HAP-1 (cell line): ENCODE measurements at regions not wholly inside any gene's neighbourhood (a gene's known extent, or its start where the extent isn't known, plus 50 kb on each side); places are given as distances from the start of the nearest gene placed in this dataset.

Experiments used
- DNase-seq, 2 experiments: peaks; one replicate each; pipeline ENCODE4 v3.0.0-alpha.2; 2016 to 2020; ENCODE audit warnings: low spot score in 2 of 2
- H3K27me3 ChIP-seq: fragments of 250-450 bp; sonication (Bioruptor Pico); 2 replicates; pipeline ENCODE4 v1.5.1; 2020; ENCODE audit warnings: low read depth, mild to moderate bottlenecking, moderate library complexity
- H3K36me3 ChIP-seq: fragments of 250-450 bp; sonication (Bioruptor Pico); replicated peaks from 2 replicates; pipeline ENCODE4 v1.5.1; 2020; ENCODE audit warnings: mild to moderate bottlenecking
- H3K4me1 ChIP-seq: fragments of 250-450 bp; sonication (Bioruptor Pico); 2 replicates; pipeline ENCODE4 v1.5.1; 2020; ENCODE audit warnings: mild to moderate bottlenecking
- H3K4me3 ChIP-seq: fragments of 250-450 bp; sonication (Bioruptor Pico); 2 replicates; pipeline ENCODE4 v1.5.1; 2020; ENCODE audit warnings: mild to moderate bottlenecking, moderate library complexity
- H3K9me3 ChIP-seq: fragments of 250-450 bp; sonication (Bioruptor Pico); 2 replicates; pipeline ENCODE4 v1.5.1; 2020; ENCODE audit warnings: mild to moderate bottlenecking, moderate library complexity
- in situ Hi-C: fragments of 300-500 bp; cut with MboI; formaldehyde crosslinking; loops from 3 replicates; pipeline ENCODE4 v1.14.3; 2020; ENCODE audit warnings: low sequenced_read_pairs, inconsistent platforms, mixed read lengths

DNA sequence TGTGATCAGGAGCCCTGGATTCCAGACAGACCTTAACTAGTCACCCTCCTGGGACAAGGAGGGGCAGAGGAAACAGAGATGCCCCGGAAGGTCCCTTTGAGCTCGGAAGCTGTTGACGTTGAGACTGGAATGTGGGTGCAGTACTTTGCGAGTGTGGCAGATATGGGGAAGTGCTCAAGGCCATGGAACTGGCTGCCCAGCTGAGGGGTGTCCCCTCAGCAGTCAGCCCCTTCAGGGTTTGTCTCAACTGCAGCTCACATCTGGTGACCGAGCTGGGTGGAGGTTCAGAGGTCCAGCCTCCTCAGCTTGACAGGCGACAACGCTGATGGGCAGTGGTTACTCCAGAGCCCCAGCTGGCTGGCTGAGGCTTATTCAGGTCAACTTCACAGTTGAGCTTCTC, 150.3 kb upstream of the SNX19 start:
- H3K36me3 ChIP-seq = no peaks in the 10 kb centered on the region
- H3K4me1 ChIP-seq = no peaks in the 10 kb centered on the region
- H3K4me3 ChIP-seq = no peak overlapping the region
- no peaks in the 10 kb centered on the region for H3K27me3 ChIP-seq
- in situ Hi-C loops = loop anchor here (10.0 kb wide), 1 partner anchor 608 kb away; no protein-coding TSS in a partner anchor
- no peak for DNase-seq
- H3K9me3 ChIP-seq = no peaks in the 10 kb centered on the region

DNA sequence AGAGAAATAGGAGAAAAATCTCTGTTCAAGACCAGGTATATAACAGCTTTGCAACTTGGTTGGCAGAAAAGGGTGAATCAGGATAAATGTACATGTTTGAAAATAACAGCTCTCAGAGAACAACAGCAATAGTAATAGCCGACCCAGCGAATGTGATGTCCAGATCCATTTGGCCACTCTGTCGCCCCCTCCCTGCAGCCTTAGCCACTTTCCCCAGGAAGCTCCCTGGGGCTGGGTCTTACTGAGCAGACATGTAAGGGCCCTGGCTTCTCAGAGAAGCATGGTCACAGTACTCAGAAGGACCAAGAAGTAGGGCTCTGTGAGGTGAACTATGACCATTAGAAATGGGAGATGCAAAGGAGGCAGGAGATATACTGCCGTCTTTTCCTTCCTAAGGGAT, 154.1 kb upstream of the SNX19 start:
- in situ Hi-C loops = no loop called here
- Histone ChIP-seq H3K4me3 (no peak overlapping the region), H3K27me3 (no peaks in the 10 kb centered on the region), H3K9me3 (no peaks in the 10 kb centered on the region), H3K36me3 (no peaks in the 10 kb centered on the region), H3K4me1 (no peaks in the 10 kb centered on the region)
- no peak for DNase-seq

DNA sequence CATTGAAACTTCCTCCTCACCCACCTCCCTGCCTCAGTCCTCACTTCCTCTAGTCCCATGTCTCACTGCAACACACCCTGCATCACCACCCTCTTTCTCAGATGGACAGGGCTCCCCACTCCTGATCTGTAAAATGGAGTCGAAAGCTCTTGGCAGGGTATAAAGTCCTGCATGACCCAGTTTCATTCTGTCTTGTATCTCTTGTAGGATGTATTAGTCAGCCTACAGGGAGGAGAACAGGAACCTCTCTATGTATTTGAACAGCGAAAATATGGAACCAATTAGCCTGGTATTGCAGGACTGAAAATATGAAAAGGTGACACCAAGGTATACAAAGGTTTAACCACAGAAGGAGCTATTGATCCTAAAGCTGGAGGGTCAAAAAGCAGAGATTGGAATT, 156.9 kb upstream of the SNX19 start:
- Histone ChIP-seq H3K9me3 (no peaks in the 10 kb centered on the region), H3K36me3 (no peaks in the 10 kb centered on the region), H3K4me3 (no peak overlapping the region), H3K27me3 (no peaks in the 10 kb centered on the region), H3K4me1 (no peaks in the 10 kb centered on the region)
- in situ Hi-C loops = no loop called here
- DNase-seq = no peak

DNA sequence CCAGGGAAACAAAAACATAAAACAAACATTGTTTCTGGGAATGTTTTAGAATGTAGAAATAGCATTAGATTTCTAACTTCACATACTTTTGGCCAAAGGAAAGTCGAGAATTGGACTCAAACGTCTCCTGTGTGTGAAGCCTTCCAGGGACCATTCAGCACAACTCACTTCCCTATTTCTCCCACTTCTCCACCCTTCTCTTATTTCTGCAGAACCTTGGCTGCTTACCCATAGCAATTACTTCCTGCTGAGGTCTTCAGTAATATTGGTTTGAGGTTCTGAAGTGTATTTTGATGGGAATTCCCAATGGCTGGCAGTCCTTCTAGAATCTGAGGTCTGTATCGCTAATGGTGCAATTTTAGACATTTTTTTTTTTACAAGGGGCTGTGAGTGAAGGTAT, 158.3 kb upstream of the SNX19 start:
- Histone ChIP-seq H3K4me1 (no peaks in the 10 kb centered on the region), H3K27me3 (no peaks in the 10 kb centered on the region), H3K4me3 (no peak overlapping the region), H3K9me3 (no peaks in the 10 kb centered on the region), H3K36me3 (no peaks in the 10 kb centered on the region)
- DNase-seq = no peak
- in situ Hi-C loops = no loop called here

DNA sequence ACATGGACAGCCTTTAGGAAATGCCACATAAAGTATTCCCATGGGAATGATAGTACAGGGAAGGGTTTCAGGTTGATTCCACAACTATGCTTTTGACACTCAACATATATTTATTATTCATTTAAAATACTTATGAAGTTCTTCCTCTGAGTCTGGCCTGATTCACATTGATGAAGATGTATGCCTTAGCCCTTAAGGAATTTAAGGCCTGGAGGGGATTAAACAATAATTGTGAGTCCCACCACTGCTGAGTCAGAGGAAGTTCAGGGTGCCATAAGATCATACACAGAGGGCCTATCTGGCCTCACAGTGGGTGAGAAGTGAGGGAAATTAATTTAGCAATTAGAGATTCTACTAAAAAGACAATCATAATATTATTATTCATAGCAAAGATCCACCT, 161.1 kb upstream of the SNX19 start:
- Histone ChIP-seq H3K4me1 (no peaks in the 10 kb centered on the region), H3K36me3 (no peaks in the 10 kb centered on the region), H3K4me3 (no peak overlapping the region), H3K27me3 (no peaks in the 10 kb centered on the region), H3K9me3 (no peaks in the 10 kb centered on the region)
- in situ Hi-C loops = no loop called here
- no peak for DNase-seq

DNA sequence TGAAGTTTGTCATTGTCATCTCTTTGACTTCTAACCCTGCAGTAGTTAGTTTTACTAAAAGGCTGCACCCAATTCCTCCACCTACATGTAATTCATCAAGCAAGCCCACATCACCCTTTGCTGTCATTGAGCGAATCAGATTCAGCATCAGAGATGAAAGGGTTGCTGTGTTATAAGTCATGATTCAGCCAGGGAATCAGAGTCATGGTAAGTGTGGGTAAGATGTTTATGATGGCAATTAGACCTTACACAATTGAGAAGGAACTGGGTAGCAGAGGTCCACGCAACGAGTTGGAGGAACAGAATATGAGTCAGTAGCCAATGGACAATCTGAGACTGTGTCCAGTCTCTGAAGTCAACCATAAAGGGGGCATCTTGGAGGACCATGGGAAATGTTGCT, 162.8 kb upstream of the SNX19 start:
- H3K4me3 ChIP-seq = no peak overlapping the region

DNA sequence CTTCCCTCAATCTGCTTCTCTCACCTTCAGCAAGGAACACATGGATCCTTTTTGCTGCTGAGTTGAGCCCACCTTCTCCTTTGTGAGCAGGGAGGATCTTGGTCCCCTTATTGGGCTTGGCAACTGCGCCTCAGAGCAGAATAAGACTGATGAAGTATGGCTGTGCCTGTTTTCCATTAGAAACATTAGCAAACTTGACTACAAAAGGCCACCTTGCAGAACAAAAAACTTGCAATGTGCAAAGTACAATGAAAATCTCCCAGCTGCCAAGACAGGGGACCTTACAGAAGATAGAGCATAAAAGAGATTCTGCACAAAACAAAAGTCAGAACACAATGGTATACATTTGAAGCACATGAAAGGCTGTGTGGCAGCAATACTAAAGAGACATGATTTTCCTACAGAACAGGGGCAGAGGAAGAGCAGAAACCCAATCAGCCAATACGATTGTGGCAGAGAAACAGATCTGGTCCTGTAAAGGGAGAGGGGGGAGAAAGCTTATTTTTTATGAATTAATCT, 173.5 kb upstream of the SNX19 start:
- Histone ChIP-seq H3K9me3 (no peaks in the 10 kb centered on the region), H3K4me3 (no peak overlapping the region), H3K27me3 (no peaks in the 10 kb centered on the region)

More for the DNA sequence above, 162.8 kb upstream of the SNX19 start:
- no peaks in the 10 kb centered on the region for H3K27me3 ChIP-seq
- H3K4me1 ChIP-seq = no peaks in the 10 kb centered on the region
- no peaks in the 10 kb centered on the region for H3K9me3 ChIP-seq
- no peak for DNase-seq
- H3K36me3 ChIP-seq = no peaks in the 10 kb centered on the region
- in situ Hi-C loops = no loop called here

DNA sequence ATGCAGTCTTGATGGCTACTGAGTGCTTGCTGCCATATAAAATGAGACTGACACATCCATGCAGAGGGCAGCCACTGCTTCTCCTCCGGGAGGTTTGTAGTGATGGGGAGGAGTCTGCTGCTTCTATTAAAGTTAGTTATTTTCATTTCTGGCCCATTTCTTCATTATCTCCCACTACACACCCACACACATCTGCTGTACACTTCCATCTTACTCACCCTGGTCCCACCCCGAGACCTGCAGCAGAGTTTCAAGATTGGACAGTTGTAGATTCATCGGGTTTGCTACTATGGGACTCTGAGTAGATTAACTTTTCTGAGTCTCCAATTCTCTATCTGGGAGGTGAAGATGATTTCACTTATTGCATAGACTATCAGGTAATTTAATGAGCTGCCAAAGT, 176.2 kb upstream of the SNX19 start:
- Histone ChIP-seq H3K4me3 (no peak overlapping the region), H3K9me3 (no peaks in the 10 kb centered on the region), H3K27me3 (no peaks in the 10 kb centered on the region), H3K4me1 (no peaks in the 10 kb centered on the region), H3K36me3 (no peaks in the 10 kb centered on the region)
- in situ Hi-C loops = no loop called here
- DNase-seq = no peak

More for the DNA sequence above, 173.5 kb upstream of the SNX19 start:
- no peaks in the 10 kb centered on the region for H3K4me1 ChIP-seq
- no peak for DNase-seq
- in situ Hi-C loops = no loop called here
- no peaks in the 10 kb centered on the region for H3K36me3 ChIP-seq

DNA sequence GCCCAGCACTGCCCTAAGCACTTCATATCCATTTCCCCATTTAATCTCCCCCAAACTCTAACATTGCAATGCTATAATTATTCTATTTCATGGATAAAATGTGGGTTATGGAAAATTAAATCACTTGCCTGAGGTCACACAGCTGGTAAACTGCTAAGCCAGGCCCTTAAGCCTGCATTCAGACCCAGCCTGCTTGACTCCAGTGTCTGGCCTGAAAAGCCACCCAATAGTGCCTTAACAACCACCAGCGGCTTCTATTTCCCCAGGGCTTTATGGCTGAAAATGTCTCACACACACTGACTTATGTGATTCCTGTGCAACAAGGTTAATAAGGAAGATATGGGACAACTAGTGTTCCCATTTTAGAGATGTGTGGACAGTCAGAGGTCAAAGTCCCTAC, 178.5 kb upstream of the SNX19 start:
- Histone ChIP-seq H3K36me3 (no peaks in the 10 kb centered on the region), H3K4me1 (no peaks in the 10 kb centered on the region), H3K27me3 (no peaks in the 10 kb centered on the region), H3K9me3 (no peaks in the 10 kb centered on the region), H3K4me3 (no peak overlapping the region)
- no peak for DNase-seq
- in situ Hi-C loops = no loop called here

DNA sequence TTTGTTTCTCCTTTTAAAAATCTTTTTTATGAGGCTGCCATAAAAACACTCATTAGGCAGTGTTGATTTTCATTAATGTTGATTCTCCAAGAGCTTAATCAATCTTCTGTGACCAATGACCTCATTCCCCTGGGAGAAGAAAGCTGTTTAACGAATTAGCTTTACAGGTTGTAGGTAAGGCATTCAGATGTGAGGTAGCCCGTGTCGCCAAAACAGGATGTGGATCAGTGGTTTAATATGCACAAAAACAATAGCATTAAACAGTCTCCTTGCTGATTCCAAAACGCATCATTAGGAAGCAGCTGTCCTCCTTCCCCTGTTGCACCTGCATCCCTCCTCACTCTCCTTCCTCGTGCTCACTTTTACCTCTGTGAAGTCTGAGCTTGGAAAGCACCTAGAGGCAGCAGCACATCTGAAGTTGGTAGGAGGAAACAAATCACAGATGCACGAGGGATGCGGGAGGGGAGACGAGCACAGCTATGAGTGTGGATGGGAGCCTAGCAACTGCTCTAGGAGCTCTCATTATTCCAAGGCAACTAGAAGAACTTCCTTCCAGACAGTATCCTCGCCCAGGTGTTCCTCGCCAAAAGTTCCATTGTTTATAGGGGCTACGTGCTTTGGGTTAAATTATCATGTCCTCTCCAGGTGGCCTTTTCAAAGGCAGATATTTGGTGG, 179.4 kb upstream of the SNX19 start:
- no peaks in the 10 kb centered on the region for H3K4me1 ChIP-seq
- no peaks in the 10 kb centered on the region for H3K36me3 ChIP-seq
- H3K4me3 ChIP-seq = no peak overlapping the region
- H3K27me3 ChIP-seq = no peaks in the 10 kb centered on the region
- no peaks in the 10 kb centered on the region for H3K9me3 ChIP-seq
- in situ Hi-C loops = no loop called here
- DNase-seq = no peak

DNA sequence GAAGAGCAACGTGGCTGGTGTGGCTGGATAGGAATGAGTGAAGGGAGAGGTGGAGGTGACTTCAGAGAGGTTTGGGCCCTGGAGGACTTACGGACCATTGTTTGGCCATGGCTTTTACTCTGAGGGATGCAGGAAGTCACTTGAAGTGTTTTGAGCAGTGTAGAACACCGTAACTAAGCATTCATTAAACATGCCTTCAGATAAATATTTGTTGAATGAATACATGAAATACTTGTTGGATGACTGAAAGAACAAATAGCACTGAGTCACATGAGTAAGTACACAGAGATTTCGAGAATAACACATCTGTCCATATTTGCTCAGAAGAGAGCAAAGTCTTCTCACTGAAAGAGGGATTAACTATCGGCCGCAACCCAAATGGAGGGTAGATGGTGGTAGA, 182.7 kb upstream of the SNX19 start:
- in situ Hi-C loops = no loop called here

DNA sequence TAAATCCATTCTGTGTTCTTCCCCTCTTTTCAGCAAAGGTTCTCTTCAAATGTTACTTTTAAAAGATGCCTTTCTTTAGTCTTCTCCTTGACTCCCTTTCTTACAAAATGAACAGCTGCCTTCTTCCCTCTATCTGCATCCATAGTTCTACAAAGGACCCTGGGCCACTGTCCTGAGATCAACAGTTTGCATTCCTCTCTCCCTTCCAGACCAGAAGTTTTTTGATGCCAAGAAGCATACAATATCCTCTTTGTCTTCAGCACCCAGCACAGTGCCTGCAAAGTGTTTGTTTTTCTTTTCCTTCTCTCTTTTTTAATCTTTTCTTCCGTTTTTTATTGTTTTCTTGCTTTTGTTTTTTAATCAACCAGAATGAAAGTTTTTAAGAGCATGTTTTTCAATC, 183.5 kb upstream of the SNX19 start:
- Histone ChIP-seq H3K4me3 (no peak overlapping the region), H3K9me3 (no peaks in the 10 kb centered on the region), H3K27me3 (no peaks in the 10 kb centered on the region), H3K36me3 (no peaks in the 10 kb centered on the region), H3K4me1 (no peaks in the 10 kb centered on the region)
- in situ Hi-C loops = no loop called here
- DNase-seq = no peak

More for the DNA sequence above, 182.7 kb upstream of the SNX19 start:
- Histone ChIP-seq H3K9me3 (no peaks in the 10 kb centered on the region), H3K4me1 (no peaks in the 10 kb centered on the region), H3K27me3 (no peaks in the 10 kb centered on the region), H3K4me3 (no peak overlapping the region), H3K36me3 (no peaks in the 10 kb centered on the region)
- DNase-seq = no peak

DNA sequence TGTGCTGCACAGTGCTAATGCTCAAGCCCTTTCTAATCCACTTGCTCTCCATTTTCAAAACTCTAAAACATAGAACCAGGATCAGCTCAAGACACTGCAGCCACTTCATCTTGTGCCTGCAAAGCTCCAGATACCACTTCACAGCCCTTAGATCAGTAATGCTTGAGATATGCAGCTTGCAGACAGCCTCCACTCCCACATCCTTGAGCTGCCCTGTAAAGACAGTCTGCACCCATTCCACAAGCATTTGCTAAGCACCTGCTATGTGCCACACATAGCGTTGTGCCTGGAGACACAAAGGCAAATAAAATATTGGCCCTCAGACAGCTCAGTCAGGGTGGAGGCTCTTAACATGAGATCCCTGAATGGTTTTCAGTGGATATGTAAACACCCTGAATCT, 192.5 kb upstream of the SNX19 start:
- no peaks in the 10 kb centered on the region for H3K9me3 ChIP-seq
- in situ Hi-C loops = no loop called here
- H3K4me3 ChIP-seq = no peak overlapping the region
- no peak for DNase-seq
- H3K27me3 ChIP-seq = no peaks in the 10 kb centered on the region
- H3K36me3 ChIP-seq = no peaks in the 10 kb centered on the region
- H3K4me1 ChIP-seq = no peaks in the 10 kb centered on the region

DNA sequence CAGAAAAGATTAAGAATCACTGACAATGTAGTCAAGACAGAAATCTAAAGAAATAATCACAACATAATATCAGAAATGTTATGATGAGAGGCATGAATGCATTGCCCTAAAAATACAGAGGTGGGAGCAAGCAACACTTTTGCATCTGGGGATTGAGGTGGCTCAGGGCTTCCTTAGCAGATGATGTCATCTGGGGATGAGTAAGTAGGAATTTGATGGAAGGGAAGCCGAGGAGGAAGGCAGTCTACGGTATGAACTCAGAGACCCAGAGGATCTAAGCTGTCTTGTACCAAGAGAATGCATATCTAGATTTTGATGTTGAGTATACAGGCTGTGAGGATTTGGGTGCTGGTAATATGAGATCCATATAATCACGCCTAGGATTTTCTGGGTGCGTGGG, 193.0 kb upstream of the SNX19 start:
- Histone ChIP-seq H3K36me3 (no peaks in the 10 kb centered on the region), H3K9me3 (no peaks in the 10 kb centered on the region), H3K27me3 (no peaks in the 10 kb centered on the region), H3K4me3 (no peak overlapping the region), H3K4me1 (no peaks in the 10 kb centered on the region)
- in situ Hi-C loops = no loop called here
- DNase-seq = no peak

DNA sequence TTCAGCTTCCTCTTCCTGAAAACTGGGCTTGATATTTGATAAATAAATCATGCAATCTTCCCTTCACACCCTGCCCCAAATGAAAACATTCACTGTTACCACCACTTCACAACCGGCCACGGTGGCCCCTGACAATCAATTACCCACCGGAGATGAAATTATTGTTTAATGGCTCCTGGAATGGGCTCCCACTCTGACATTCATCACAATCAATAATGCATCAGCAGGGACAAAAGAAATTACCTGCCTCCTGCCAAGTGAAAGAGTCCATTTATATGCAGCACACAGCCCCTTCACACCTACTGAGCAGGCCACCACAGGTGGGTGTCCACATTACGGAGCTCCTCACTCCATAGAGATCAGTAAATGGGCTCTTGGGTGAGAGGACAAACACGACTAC, 193.5 kb upstream of the SNX19 start:
- H3K27me3 ChIP-seq = no peaks in the 10 kb centered on the region
- no peak overlapping the region for H3K4me3 ChIP-seq
- H3K36me3 ChIP-seq = no peaks in the 10 kb centered on the region
- no peak for DNase-seq
- in situ Hi-C loops = no loop called here
- no peaks in the 10 kb centered on the region for H3K4me1 ChIP-seq
- no peaks in the 10 kb centered on the region for H3K9me3 ChIP-seq
